Liver (tissue), 7 donors: ENCODE measurements at regions not wholly inside any gene's neighbourhood (a gene's known extent, or its start where the extent isn't known, plus 50 kb on each side); places are given as distances from the start of the nearest gene placed in this dataset.

Experiments
- DNase-seq: peaks from one replicate; pipeline ENCODE4 v3.0.0-alpha.2; 2017; ENCODE audit warnings: low spot score
- H3K27ac ChIP-seq, 2 donors: one replicate each; pipeline ENCODE4 v1.7.0; 2013; ENCODE audit warnings: inconsistent platforms in 2 of 2, low read length in 2 of 2, control low read depth in 1 of 2, low read depth in 1 of 2, mild to moderate bottlenecking in 1 of 2
- H3K27me3 ChIP-seq, 4 donors: one replicate each; pipeline versions ENCODE4 v1.6.1 to v1.7.0; 2013; ENCODE audit warnings: low read length in 3 of 4, inconsistent platforms in 1 of 4, mild to moderate bottlenecking in 1 of 4, moderate library complexity in 1 of 4; ENCODE audit not compliant: control insufficient read depth in 4 of 4, insufficient read depth in 4 of 4
- H3K36me3 ChIP-seq, 4 donors: one replicate each; pipeline versions ENCODE4 v1.6.1 to v1.7.0; 2013; ENCODE audit warnings: low read length in 3 of 4, mild to moderate bottlenecking in 3 of 4, low read depth in 1 of 4, moderate library complexity in 1 of 4; ENCODE audit not compliant: control insufficient read depth in 4 of 4, insufficient read depth in 3 of 4
- H3K4me1 ChIP-seq, 4 donors: one replicate each; pipeline versions ENCODE4 v1.6.1 to v1.7.0; 2013; ENCODE audit warnings: low read length in 3 of 4, mild to moderate bottlenecking in 3 of 4, moderate library complexity in 1 of 4; ENCODE audit not compliant: control insufficient read depth in 4 of 4, insufficient read depth in 4 of 4
- H3K4me3 ChIP-seq, 3 donors: one replicate each; pipeline versions ENCODE4 v1.6.1 to v1.7.0; 2013; ENCODE audit warnings: low read length in 3 of 3, control low read depth in 1 of 3, low read depth in 1 of 3, mild to moderate bottlenecking in 1 of 3
- H3K9ac ChIP-seq, 2 donors: one replicate each; pipeline ENCODE4 v1.7.0; 2013; ENCODE audit warnings: low read length in 2 of 2, mild to moderate bottlenecking in 2 of 2, moderate library complexity in 2 of 2, control low read depth in 1 of 2, low read depth in 1 of 2
- H3K9me3 ChIP-seq, 4 donors: one replicate each; pipeline versions ENCODE4 v1.6.1 to v1.7.0; 2013; ENCODE audit warnings: low read length in 3 of 4; ENCODE audit not compliant: control insufficient read depth in 4 of 4
- ATF3 ChIP-seq: IDR thresholded peaks from 2 replicates; pipeline ENCODE4 v1.6.1; 2016; ENCODE audit warnings: antibody characterized with exemption
- EGR1 ChIP-seq, 2 donors: IDR thresholded peaks; 2 replicates each; pipeline ENCODE4 v1.6.1; 2016 to 2018; ENCODE audit warnings: antibody characterized with exemption in 2 of 2, low read depth in 2 of 2
- FOXA1 ChIP-seq: IDR thresholded peaks from 2 replicates; pipeline ENCODE4 v1.6.1; 2016; ENCODE audit warnings: antibody characterized with exemption
- FOXA2 ChIP-seq: IDR thresholded peaks from 2 replicates; pipeline ENCODE4 v1.6.1; 2016; ENCODE audit warnings: antibody characterized with exemption
- GABPA ChIP-seq, 2 donors: IDR thresholded peaks in 1 of 2; conservative IDR thresholded peaks in 1 of 2; 2 replicates each; pipeline ENCODE4 v1.6.1; 2016; ENCODE audit warnings: antibody characterized with exemption in 2 of 2, mild to moderate bottlenecking in 1 of 2, moderate library complexity in 1 of 2
- HNF4A ChIP-seq, 2 donors: conservative IDR thresholded peaks; 2 replicates each; pipeline ENCODE4 v1.6.1; 2016; ENCODE audit warnings: antibody characterized with exemption in 2 of 2, mild to moderate bottlenecking in 2 of 2
- HNF4G ChIP-seq: IDR thresholded peaks from 2 replicates; pipeline ENCODE4 v1.6.1; 2016; ENCODE audit warnings: antibody characterized with exemption
- JUND ChIP-seq, 2 donors: IDR thresholded peaks; 2 replicates each; pipeline ENCODE4 v1.6.1; 2016; ENCODE audit warnings: antibody characterized with exemption in 2 of 2
- MAX ChIP-seq: IDR thresholded peaks from 2 replicates; pipeline ENCODE4 v1.6.1; 2016; ENCODE audit warnings: antibody characterized with exemption
- RAD21 ChIP-seq, 2 donors: IDR thresholded peaks; 2 replicates each; pipeline ENCODE4 v1.6.1; 2016; ENCODE audit warnings: antibody characterized with exemption in 2 of 2, mild to moderate bottlenecking in 2 of 2
- REST ChIP-seq: IDR thresholded peaks from 2 replicates; pipeline ENCODE4 v1.6.1; 2016; ENCODE audit warnings: antibody characterized with exemption, mild to moderate bottlenecking
- SP1 ChIP-seq: IDR thresholded peaks from 2 replicates; pipeline ENCODE4 v1.6.1; 2018; ENCODE audit warnings: antibody characterized with exemption, mild to moderate bottlenecking
- TAF1 ChIP-seq: conservative IDR thresholded peaks from 2 replicates; pipeline ENCODE4 v1.6.1; 2016; ENCODE audit warnings: antibody characterized with exemption, mild to moderate bottlenecking
- YY1 ChIP-seq: IDR thresholded peaks from 2 replicates; pipeline ENCODE4 v1.6.1; 2016; ENCODE audit warnings: antibody characterized with exemption, mild to moderate bottlenecking
- ZBTB33 ChIP-seq: IDR thresholded peaks from 2 replicates; pipeline ENCODE4 v1.6.1; 2016; ENCODE audit warnings: antibody characterized with exemption
- WGBS: extraction: QIAGEN DNeasy Blood & Tissue Kit; methylation state at CpG from one replicate; pipeline ENCODE4 v1.1.7; 2013; 5-methylcytosine and 5-hydroxymethylcytosine counted together
- donor health status: healthy.
- donor health status: healthy.
- donor health status: healthy.
- donor health status: healthy.

GRCh38 chr1:9424261-9424660 is 115.0 kb upstream of the SLC25A33 start (continued):
- TF ChIP-seq REST, result no peak
- no peak for TF ChIP-seq YY1
- no peak for TF ChIP-seq TAF1
- TF ChIP-seq HNF4G, result no peak

- Histone ChIP-seq H3K27me3 (no peaks in the 10 kb centered on the region), H3K36me3 (no peaks in the 10 kb centered on the region), H3K9me3 (no peaks in the 10 kb centered on the region), H3K27ac (no peak overlapping the region), H3K9ac (no peak overlapping the region), H3K4me3 (no peak overlapping the region), H3K4me1 (peaks cover 2 to 12% (median 4%) of the 10 kb centered on the region in 4 donors)
- DNase-seq, result no peak
- WGBS, result 83% methylated on average over 7 of the region's 7 CpGs
- TF ChIP-seq MAX, result no peak
- no peak for TF ChIP-seq TAF1
- no peak for TF ChIP-seq HNF4A (conservative IDR thresholded peaks at IDR 0.05)
- no peak for TF ChIP-seq FOXA1
- TF ChIP-seq EGR1 (IDR thresholded peaks at IDR 0.05; ENCODE audit: low read depth in 2 of 2), result no peak
- no peak for TF ChIP-seq FOXA2
- no peak for TF ChIP-seq ZBTB33
- no peak for TF ChIP-seq GABPA (IDR thresholded peaks at IDR 0.05 in 1 of 2, conservative IDR thresholded peaks at IDR 0.05 in 1 of 2)
- no peak for TF ChIP-seq SP1
- no peak for TF ChIP-seq JUND (IDR thresholded peaks at IDR 0.05)
- no peak for TF ChIP-seq REST
- TF ChIP-seq ATF3, result no peak
- no peak for TF ChIP-seq RAD21 (IDR thresholded peaks at IDR 0.05)
- no peak for TF ChIP-seq HNF4G
These were observed 113.4 kb upstream of the SLC25A33 start for GRCh38 chr1:9425859-9426258.
